ENCODE measurements at regions not wholly inside any gene's neighbourhood (a gene's known extent, or its start where the extent isn't known, plus 50 kb on each side); places are given as distances from the start of the nearest gene placed in this dataset.

DNA sequence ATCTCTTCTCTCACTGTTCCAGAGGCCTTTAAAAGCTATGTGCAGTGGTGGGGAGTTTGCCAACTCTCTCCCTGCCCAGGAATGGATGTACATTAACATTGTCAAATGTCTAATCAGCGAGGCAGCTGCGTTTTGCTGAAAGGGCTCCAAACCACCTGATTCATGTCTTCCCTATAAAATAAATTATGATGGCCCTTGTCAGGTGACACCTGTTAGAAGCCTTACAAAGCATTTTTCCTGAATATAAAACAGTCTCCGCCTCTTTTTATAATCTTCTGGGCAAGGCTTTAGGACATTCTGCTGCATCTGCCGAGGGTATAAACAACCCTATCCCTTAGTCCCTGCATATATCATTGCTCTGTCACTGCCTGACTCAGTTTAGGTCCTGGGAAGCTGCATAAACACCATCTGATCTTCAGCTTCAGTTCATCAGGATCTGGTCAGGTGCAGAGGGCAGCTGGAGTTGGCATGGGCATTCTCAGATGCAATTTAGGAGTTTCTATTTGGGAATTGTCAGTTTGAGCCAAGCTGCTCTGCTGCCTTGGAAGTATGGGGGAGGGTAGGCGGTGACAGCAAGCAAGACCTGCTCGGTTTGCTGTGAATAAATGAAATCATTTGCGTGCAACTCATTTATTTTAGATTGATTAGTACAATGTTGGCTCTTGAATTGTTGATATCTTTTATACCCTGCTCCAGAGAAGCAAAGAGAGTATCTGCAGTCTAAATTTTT, 103.5 kb downstream of the ACER2 start:
- Histone ChIP-seq H3K27me3 (peaks cover 13% of the 10 kb centered on the region), H3K4me1 (no peaks in the 10 kb centered on the region), H3K9me3 (no peaks in the 10 kb centered on the region), H3K4me3 (ENCODE audit: low read depth, low read length) (no peak overlapping the region), H3K36me3 (no peaks in the 10 kb centered on the region)
- TF ChIP-seq CTCF (IDR thresholded peaks at IDR 0.05; ENCODE audit: low read depth, low read length), result no peak
- DNase-seq, result no peak

DNA sequence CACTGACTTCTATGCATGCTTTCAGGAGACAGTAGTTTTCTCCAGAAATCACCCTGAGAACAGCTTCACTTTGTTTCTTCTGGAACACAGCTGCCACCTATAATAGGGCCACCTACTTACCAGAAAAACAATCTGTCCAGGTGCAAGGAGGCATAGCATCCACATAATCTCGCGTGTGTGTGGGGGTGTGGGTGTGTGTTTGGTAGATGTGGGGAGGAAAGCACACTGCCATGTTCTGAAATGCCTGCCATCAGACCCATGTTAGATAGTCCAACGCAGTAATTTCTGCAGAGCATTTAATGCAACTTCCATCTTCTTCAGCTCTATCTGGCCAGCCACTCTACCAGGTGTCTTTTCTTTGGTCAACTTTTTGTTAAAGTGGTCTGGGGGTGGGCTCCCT, 102.9 kb downstream of the ACER2 start:
- Histone ChIP-seq H3K27me3 (peaks cover 11% of the 10 kb centered on the region), H3K4me1 (no peaks in the 10 kb centered on the region), H3K4me3 (ENCODE audit: low read depth, low read length) (no peak overlapping the region), H3K9me3 (no peaks in the 10 kb centered on the region), H3K36me3 (no peaks in the 10 kb centered on the region)
- no peak for DNase-seq
- no peak for TF ChIP-seq CTCF (IDR thresholded peaks at IDR 0.05; ENCODE audit: low read depth, low read length)

DNA sequence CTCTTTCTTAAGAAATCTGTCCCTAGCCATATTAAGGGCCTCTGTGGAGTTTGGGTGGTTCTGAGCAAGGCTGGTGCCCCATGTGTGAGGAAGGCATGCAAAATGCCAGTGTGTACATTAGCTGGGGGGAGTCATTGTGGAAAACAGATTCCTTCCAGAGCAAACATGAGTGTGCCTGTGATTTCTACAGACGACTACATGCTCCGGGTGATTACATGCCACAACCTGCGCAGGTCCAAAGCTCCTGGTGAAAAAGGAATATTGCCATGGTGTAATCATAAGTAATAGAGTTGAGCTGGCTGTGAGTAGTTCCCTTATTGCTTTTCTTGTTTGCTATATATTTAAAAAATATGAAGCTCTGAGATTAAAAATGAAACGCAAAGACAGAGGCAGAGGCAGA, 102.1 kb downstream of the ACER2 start:
- Histone ChIP-seq H3K27me3 (peaks cover 5% of the 10 kb centered on the region; the same call in 1 of the 2 replicates), H3K4me3 (ENCODE audit: low read depth, low read length) (no peak overlapping the region), H3K4me1 (no peaks in the 10 kb centered on the region), H3K9me3 (no peaks in the 10 kb centered on the region), H3K36me3 (no peaks in the 10 kb centered on the region)
- no peak for DNase-seq
- TF ChIP-seq CTCF (IDR thresholded peaks at IDR 0.05; ENCODE audit: low read depth, low read length), result no peak
